Endothelial cell of umbilical vein (primary cell): ENCODE measurements at regions not wholly inside any gene's neighbourhood (a gene's known extent, or its start where the extent isn't known, plus 50 kb on each side); places are given as distances from the start of the nearest gene placed in this dataset.

Experiments
- BruUV-seq: library from RNA; stranded (reverse); fragments of 400-500 nt; replicated peaks from 2 replicates; lab custom pipeline; 2021; lab: Mats Ljungman, UMichigan
- CTCF ChIA-PET: fragments of 300-600, 350-600 bp; sonication (Branson Sonifier 250); formaldehyde crosslinking; loops from one replicate; lab custom pipeline; 2021; ENCODE audit warnings: antibody characterized with exemption, inconsistent platforms; lab: Charles Lee
- POLR2A ChIA-PET: fragments of 300-600, 350-600 bp; sonication (Branson Sonifier 250); formaldehyde crosslinking; loops from one replicate; lab custom pipeline; 2021; ENCODE audit warnings: antibody characterized with exemption, inconsistent platforms; lab: Charles Lee
- DNase-seq: peaks from one replicate; pipeline ENCODE4 v3.0.0-alpha.2; 2011; ENCODE audit warnings: low read depth, low spot score
- FAIRE-seq: peaks from 2 replicates; lab custom pipeline; 2011; peaks lifted over from hg19 to GRCh38; lab: Jason Lieb, UNC
- H2AFZ ChIP-seq: 2 replicates; pipeline ENCODE4 v1.6.0; 2012; ENCODE audit warnings: low read depth, low read length, control low read depth, inconsistent platforms
- H3K27ac ChIP-seq: 2 replicates; pipeline ENCODE4 v1.5.1; 2011; ENCODE audit warnings: low read depth, mild to moderate bottlenecking, control low read depth, low read length, moderate library complexity; ENCODE audit not compliant: insufficient read depth
- H3K27me3 ChIP-seq, 2 experiments: 2 replicates each; pipeline versions ENCODE4 v1.6.0 to v1.6.1; 2011; ENCODE audit warnings: low read length in 2 of 2, mixed read lengths in 1 of 2; ENCODE audit not compliant: control insufficient read depth in 2 of 2, insufficient read depth in 2 of 2
- H3K36me3 ChIP-seq, 2 experiments: 2 replicates in 1 of 2; 3 replicates in 1 of 2; pipeline ENCODE4 v1.5.1; 2011; ENCODE audit warnings: low read length in 2 of 2, mild to moderate bottlenecking in 1 of 2, moderate library complexity in 1 of 2; ENCODE audit not compliant: control insufficient read depth in 2 of 2, insufficient read depth in 2 of 2; ENCODE audit errors: extremely low read depth in 1 of 2
- H3K4me1 ChIP-seq: 3 replicates; pipeline ENCODE4 v1.5.1; 2011; ENCODE audit warnings: mild to moderate bottlenecking, low read length; ENCODE audit not compliant: control insufficient read depth, insufficient read depth; ENCODE audit errors: extremely low read depth
- H3K4me2 ChIP-seq: 2 replicates; pipeline ENCODE4 v1.6.1; 2011; ENCODE audit warnings: low read length, control low read depth, mixed read lengths; ENCODE audit not compliant: insufficient read depth
- H3K4me3 ChIP-seq, 3 experiments: fragments of 200-600 bp in 1 of 3; sonication (generic), shearing (Covaris generic) in 1 of 3; replicated peaks in 1 of 3; 2 replicates each; pipeline ENCODE4 v1.5.1; 2011 to 2016; ENCODE audit warnings: control low read depth in 3 of 3, low read length in 3 of 3, mild to moderate bottlenecking in 2 of 3, inconsistent platforms in 1 of 3, low read depth in 1 of 3, moderate library complexity in 1 of 3; ENCODE audit not compliant: insufficient read depth in 1 of 3
- H3K79me2 ChIP-seq: 2 replicates; pipeline ENCODE4 v1.6.0; 2012; ENCODE audit warnings: low read length, inconsistent platforms; ENCODE audit not compliant: control insufficient read depth, insufficient read depth
- H3K9ac ChIP-seq: replicated peaks from 2 replicates; pipeline ENCODE3; 2011; ENCODE audit warnings: low read length, control low read depth; ENCODE audit not compliant: insufficient read depth; ENCODE audit errors: extremely low read depth
- H3K9me1 ChIP-seq: replicated peaks from 3 replicates; pipeline ENCODE4 v1.6.0; 2011; ENCODE audit warnings: mild to moderate bottlenecking, low read length; ENCODE audit not compliant: control insufficient read depth, insufficient read depth; ENCODE audit errors: extremely low read depth
- H3K9me3 ChIP-seq: replicated peaks from 2 replicates; pipeline ENCODE4 v1.5.1; 2012; ENCODE audit warnings: low read length, inconsistent platforms; ENCODE audit not compliant: control insufficient read depth, insufficient read depth
- H4K20me1 ChIP-seq: replicated peaks from 2 replicates; pipeline ENCODE3; 2011; ENCODE audit warnings: mild to moderate bottlenecking, low read length; ENCODE audit not compliant: control insufficient read depth, insufficient read depth; ENCODE audit errors: extremely low read depth
- EZH2 ChIP-seq: IDR thresholded peaks from 2 replicates; pipeline ENCODE4 v1.6.1; 2012; ENCODE audit warnings: borderline replicate concordance, low read depth, mild to moderate bottlenecking, moderate library complexity, low read length, inconsistent platforms; ENCODE audit not compliant: severe bottlenecking
- FOS ChIP-seq: IDR thresholded peaks from 2 replicates; pipeline ENCODE4 v1.6.1; 2011; ENCODE audit warnings: mild to moderate bottlenecking, low read length, moderate library complexity, borderline replicate concordance; ENCODE audit not compliant: insufficient read depth
- GATA2 ChIP-seq: IDR thresholded peaks from 2 replicates; pipeline ENCODE4 v1.7.0; 2011; ENCODE audit warnings: low read depth, mild to moderate bottlenecking, moderate library complexity, mixed read lengths, low read length; ENCODE audit not compliant: insufficient read length, insufficient read depth
- JUN ChIP-seq: IDR thresholded peaks from 2 replicates; pipeline ENCODE4 v1.6.1; 2011; ENCODE audit warnings: borderline replicate concordance, low read depth; ENCODE audit not compliant: insufficient read length, insufficient read depth
- MYC ChIP-seq: IDR thresholded peaks from one replicate; pipeline ENCODE4 v1.6.1; 2011; ENCODE audit warnings: mild to moderate bottlenecking, low read depth, low read length
- POLR2A ChIP-seq: IDR thresholded peaks from 2 replicates; pipeline ENCODE4 v1.6.1; 2012; ENCODE audit warnings: low read depth, mild to moderate bottlenecking, control low read depth, low read length
- dilution Hi-C: fragments of 300-500 bp; cut with MboI; formaldehyde crosslinking; loops from one replicate; pipeline ENCODE4 v1.15.0; 2019; ENCODE audit warnings: low sequenced_read_pairs; ENCODE audit not compliant: extremely low pct_ligation_motif_present
- intact Hi-C: fragments of 100-400 bp; cut with micrococcal nuclease; formaldehyde crosslinking; loops from one replicate; pipeline ENCODE4 v1.10.0; 2022

- no TSS peak for BruUV-seq
- Histone ChIP-seq H3K9me1 (no peaks in the 10 kb centered on the region), H4K20me1 (no peaks in the 10 kb centered on the region), H3K4me1 (no peaks in the 10 kb centered on the region), H3K27me3 (no peaks in the 10 kb centered on the region), H3K27ac (no peak overlapping the region), H3K9ac (no peak overlapping the region), H2AFZ (no peak overlapping the region), H3K36me3 (no peaks in the 10 kb centered on the region), H3K9me3 (no peaks in the 10 kb centered on the region), H3K4me2 (no peak overlapping the region), H3K4me3 (no peak overlapping the region), H3K79me2 (no peaks in the 10 kb centered on the region)
- FAIRE-seq (no peak), DNase-seq (no peak)
- CTCF ChIA-PET = no interaction called here
- intact Hi-C loops (no loop called here), dilution Hi-C loops (no loop called here)
- POLR2A ChIA-PET = no interaction called here
- TF ChIP-seq FOS (no peak), EZH2 (no peak), GATA2 (no peak)
These were observed 439.2 kb upstream of the FAM47C start for GRCh38 chrX:36568946-36569345.

GRCh38 chrX:36573720-36574119 is 434.4 kb upstream of the FAM47C start:
- H3K4me2 ChIP-seq = no peak overlapping the region
- H3K9me3 ChIP-seq = no peaks in the 10 kb centered on the region
- H3K4me1 ChIP-seq = no peaks in the 10 kb centered on the region
- H3K27me3 ChIP-seq = no peaks in the 10 kb centered on the region
- H4K20me1 ChIP-seq = no peaks in the 10 kb centered on the region
- DNase-seq = no peak
- H3K79me2 ChIP-seq = no peaks in the 10 kb centered on the region
- no peak for FAIRE-seq
- no TSS peak for BruUV-seq
- H2AFZ ChIP-seq = no peak overlapping the region
- dilution Hi-C loops (no loop called here), intact Hi-C loops (no loop called here)
- H3K9me1 ChIP-seq = no peaks in the 10 kb centered on the region
- no peak overlapping the region for H3K4me3 ChIP-seq
- TF ChIP-seq GATA2 (no peak), FOS (no peak), POLR2A (no peak), MYC (no peak), JUN (no peak)
- no peak overlapping the region for H3K27ac ChIP-seq
- H3K36me3 ChIP-seq = no peaks in the 10 kb centered on the region
- ChIA-PET CTCF (no interaction called here), POLR2A (no interaction called here)
- no peak overlapping the region for H3K9ac ChIP-seq
